ENCODE measurements at regions not wholly inside any gene's neighbourhood (a gene's known extent, or its start where the extent isn't known, plus 50 kb on each side); places are given as distances from the start of the nearest gene placed in this dataset.

DNA sequence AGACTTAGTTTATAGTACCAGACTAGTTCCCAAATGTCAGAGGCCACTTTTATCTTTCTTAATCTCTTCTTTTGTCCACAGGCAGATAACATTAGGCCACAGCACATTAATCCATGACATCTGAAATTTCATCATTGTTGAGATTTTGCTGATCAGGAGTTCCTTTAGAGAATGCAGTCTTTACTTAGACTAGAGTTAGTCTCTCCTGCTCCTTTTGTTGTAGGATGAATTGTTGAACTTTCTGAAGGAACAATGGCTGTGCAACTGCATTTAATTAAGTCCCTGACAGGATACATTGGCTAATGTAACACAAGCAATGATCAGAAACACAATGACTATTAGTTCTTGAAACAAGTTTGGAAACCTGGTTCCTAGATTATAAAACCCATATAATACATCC is 266.3 kb downstream of the PCDH20 start:
- H3K36me3 ChIP-seq: no peaks in the 10 kb centered on the region
- no peaks in the 10 kb centered on the region for H3K9me3 ChIP-seq
- no peak for TF ChIP-seq POLR2A (IDR thresholded peaks at IDR 0.05)
- no peak overlapping the region for H3K4me3 ChIP-seq
- intact Hi-C loops (cut with DNase I): no loop called here
- H3K27me3 ChIP-seq: no peaks in the 10 kb centered on the region
- no peaks in the 10 kb centered on the region for H3K4me1 ChIP-seq
- H3K27ac ChIP-seq: no peak overlapping the region
- DNase-seq (ENCODE audit: extremely low spot score in 2 of 2): no peak

DNA sequence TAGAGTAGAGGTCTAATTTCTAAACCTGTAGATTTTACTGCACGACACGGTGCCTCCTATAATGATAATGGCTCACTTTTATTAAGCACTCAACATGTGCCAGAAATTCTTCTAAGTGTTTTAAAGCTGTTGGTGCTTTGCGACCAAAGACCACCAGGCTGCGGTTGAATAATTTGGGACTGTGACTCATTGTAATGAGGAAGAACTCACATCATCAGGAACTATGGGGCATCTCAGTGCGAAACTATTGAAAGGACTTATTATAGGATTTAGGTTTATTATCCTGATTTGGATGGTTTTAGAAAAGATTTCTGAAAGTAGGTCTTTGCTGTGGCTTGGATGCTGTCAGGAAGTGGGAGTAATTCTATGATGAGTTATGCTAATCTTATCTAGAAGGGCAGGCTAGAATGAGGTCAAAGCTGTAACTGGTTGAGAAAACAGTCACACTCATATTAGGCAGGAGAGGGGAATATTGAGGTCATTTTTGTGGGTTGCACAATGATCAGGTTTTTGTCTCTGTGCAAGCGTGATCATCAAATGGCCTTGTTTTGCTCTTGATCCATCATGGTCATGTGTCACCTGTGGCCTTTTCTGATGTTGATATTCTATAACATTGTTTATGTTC is 266.8 kb downstream of the PCDH20 start:
- TF ChIP-seq, protein P1, sequence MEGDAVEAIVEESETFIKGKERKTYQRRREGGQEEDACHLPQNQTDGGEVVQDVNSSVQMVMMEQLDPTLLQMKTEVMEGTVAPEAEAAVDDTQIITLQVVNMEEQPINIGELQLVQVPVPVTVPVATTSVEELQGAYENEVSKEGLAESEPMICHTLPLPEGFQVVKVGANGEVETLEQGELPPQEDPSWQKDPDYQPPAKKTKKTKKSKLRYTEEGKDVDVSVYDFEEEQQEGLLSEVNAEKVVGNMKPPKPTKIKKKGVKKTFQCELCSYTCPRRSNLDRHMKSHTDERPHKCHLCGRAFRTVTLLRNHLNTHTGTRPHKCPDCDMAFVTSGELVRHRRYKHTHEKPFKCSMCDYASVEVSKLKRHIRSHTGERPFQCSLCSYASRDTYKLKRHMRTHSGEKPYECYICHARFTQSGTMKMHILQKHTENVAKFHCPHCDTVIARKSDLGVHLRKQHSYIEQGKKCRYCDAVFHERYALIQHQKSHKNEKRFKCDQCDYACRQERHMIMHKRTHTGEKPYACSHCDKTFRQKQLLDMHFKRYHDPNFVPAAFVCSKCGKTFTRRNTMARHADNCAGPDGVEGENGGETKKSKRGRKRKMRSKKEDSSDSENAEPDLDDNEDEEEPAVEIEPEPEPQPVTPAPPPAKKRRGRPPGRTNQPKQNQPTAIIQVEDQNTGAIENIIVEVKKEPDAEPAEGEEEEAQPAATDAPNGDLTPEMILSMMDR (IDR thresholded peaks at IDR 0.05): no peak
- TF ChIP-seq POLR2A (IDR thresholded peaks at IDR 0.05) (no peak), POLR2AphosphoS5 (IDR thresholded peaks at IDR 0.05; ENCODE audit: insufficient read depth in 1 of 2, low read depth in 1 of 2) (no peak)
- no peaks in the 10 kb centered on the region for H3K4me1 ChIP-seq
- no peaks in the 10 kb centered on the region for H3K9me3 ChIP-seq
- no peak overlapping the region for H3K4me3 ChIP-seq
- H3K27me3 ChIP-seq: no peaks in the 10 kb centered on the region
- intact Hi-C loops (cut with DNase I): no loop called here
- DNase-seq (ENCODE audit: extremely low spot score in 2 of 2): no peak
- no peaks in the 10 kb centered on the region for H3K36me3 ChIP-seq
- no peak overlapping the region for H3K27ac ChIP-seq

DNA sequence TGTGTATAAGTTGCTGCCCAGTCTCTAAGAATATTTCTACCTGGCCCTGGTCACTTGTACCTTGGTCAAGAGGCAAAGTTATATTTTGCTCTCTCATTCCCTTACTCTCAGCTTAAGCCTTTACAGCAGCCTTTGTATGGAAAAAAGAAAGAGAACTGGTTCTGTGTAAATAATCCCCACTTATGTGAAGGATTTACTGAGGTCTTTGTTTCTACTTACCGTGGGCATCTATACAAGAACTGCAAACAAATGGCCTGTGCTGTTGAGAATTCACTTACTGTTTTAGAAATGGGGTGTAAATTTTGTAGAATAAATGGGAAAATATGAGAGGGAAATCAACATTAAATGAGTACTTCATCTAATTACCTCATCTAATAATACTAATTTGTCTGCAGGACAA is 267.4 kb downstream of the PCDH20 start:
- DNase-seq (ENCODE audit: extremely low spot score in 2 of 2): no peak
- intact Hi-C loops (cut with DNase I): no loop called here

DNA sequence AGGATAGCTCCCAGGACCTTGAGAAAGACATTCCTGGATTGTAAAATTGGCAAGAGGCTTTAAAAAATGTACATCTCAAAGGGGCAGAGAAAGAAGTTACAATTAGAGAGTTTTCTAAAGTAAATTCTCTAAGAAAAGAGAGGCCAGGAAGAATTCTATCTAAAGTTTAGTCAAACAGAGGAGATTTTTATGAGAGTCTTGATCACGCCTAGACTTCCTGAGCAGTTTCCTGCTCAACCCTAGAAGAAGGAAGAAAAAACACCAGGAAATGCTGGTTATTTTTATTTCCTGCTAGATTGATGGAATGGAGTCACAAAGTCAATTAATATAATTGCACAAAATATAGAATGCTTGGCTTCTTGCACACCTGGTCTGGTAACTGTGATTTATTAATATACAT is 269.1 kb downstream of the PCDH20 start:
- DNase-seq (ENCODE audit: extremely low spot score in 2 of 2): no peak
- TF ChIP-seq POLR2A (IDR thresholded peaks at IDR 0.05): no peak
- TF ChIP-seq, protein P1 (IDR thresholded peaks at IDR 0.05): no peak
- TF ChIP-seq POLR2AphosphoS5 (IDR thresholded peaks at IDR 0.05; ENCODE audit: insufficient read depth in 1 of 2, low read depth in 1 of 2): no peak
- Histone ChIP-seq H3K4me3 (no peak overlapping the region), H3K9me3 (no peaks in the 10 kb centered on the region), H3K36me3 (no peaks in the 10 kb centered on the region), H3K27ac (no peak overlapping the region), H3K27me3 (no peaks in the 10 kb centered on the region), H3K4me1 (no peaks in the 10 kb centered on the region)
- intact Hi-C loops (cut with DNase I): no loop called here

More for the DNA sequence above, 267.4 kb downstream of the PCDH20 start:
- Histone ChIP-seq H3K4me1 (no peaks in the 10 kb centered on the region), H3K27me3 (no peaks in the 10 kb centered on the region), H3K4me3 (no peak overlapping the region), H3K36me3 (no peaks in the 10 kb centered on the region), H3K27ac (no peak overlapping the region), H3K9me3 (no peaks in the 10 kb centered on the region)
- TF ChIP-seq POLR2AphosphoS5 (IDR thresholded peaks at IDR 0.05; ENCODE audit: insufficient read depth in 1 of 2, low read depth in 1 of 2): no peak
- TF ChIP-seq POLR2A (IDR thresholded peaks at IDR 0.05): no peak
- TF ChIP-seq, protein P1 (IDR thresholded peaks at IDR 0.05): no peak

GRCh38 chr13:61146158-61146557 is 269.5 kb downstream of the PCDH20 start:
- intact Hi-C loops (cut with DNase I): no loop called here
- H3K27me3 ChIP-seq: no peaks in the 10 kb centered on the region
- TF ChIP-seq, protein P1 (IDR thresholded peaks at IDR 0.05): no peak
- TF ChIP-seq POLR2AphosphoS5 (IDR thresholded peaks at IDR 0.05; ENCODE audit: insufficient read depth in 1 of 2, low read depth in 1 of 2) (no peak), POLR2A (IDR thresholded peaks at IDR 0.05) (no peak)
- no peak overlapping the region for H3K27ac ChIP-seq
- H3K4me3 ChIP-seq: no peak overlapping the region
- no peaks in the 10 kb centered on the region for H3K4me1 ChIP-seq
- H3K36me3 ChIP-seq: no peaks in the 10 kb centered on the region
- H3K9me3 ChIP-seq: no peaks in the 10 kb centered on the region
- DNase-seq (ENCODE audit: extremely low spot score in 2 of 2): no peak

All from vagina (tissue), 2 donors.